ENCODE measurements at regions not wholly inside any gene's neighbourhood (a gene's known extent, or its start where the extent isn't known, plus 50 kb on each side); places are given as distances from the start of the nearest gene placed in this dataset.
"Not testable (repeated sequence)": the region's sequence is repeated elsewhere in the genome, so short reads cannot be mapped to it uniquely, and the experiment has no call there.

GRCh38 chr7:69389216-69389615, 209.1 kb upstream of the AUTS2 start:
- TF ChIP-seq JUND (IDR thresholded peaks at IDR 0.05; ENCODE audit: low read depth): no peak
- DNase-seq (ENCODE audit: low read depth in 1 of 2, low spot score in 1 of 2): no peak
- in situ Hi-C loops (cut with HindIII; ENCODE audit: low pct_unique_long_range_greater_than_20kb, low sequenced_read_pairs): no loop called here

DNA sequence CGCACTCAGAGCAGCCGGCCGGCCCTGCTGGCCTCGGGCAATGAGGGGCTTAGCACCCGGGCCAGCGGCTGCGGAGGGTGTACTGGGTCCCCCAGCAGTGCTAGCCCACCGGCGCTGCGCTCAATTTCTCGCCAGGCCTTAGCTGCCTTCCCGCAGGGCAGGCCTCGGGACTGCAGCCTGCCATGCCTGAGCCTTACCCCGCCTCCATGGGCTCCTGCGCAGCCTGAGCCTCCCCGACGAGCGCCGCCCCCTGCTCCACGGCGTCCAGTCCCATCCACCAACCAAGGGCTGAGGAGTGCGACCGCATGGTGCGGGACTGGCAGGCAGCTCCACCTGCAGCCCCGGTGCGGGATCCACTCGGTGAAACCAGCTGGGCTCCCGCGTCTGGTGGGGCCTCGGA, 204.4 kb upstream of the AUTS2 start:
- in situ Hi-C loops (cut with HindIII; ENCODE audit: low pct_unique_long_range_greater_than_20kb, low sequenced_read_pairs): not testable (repeated sequence)

GRCh38 chr7:69395061-69395714, 203.1 kb upstream of the AUTS2 start:
- no peak for DNase-seq (ENCODE audit: low read depth in 1 of 2, low spot score in 1 of 2)
- in situ Hi-C loops (cut with HindIII; ENCODE audit: low pct_unique_long_range_greater_than_20kb, low sequenced_read_pairs): no loop called here
- TF ChIP-seq JUND (IDR thresholded peaks at IDR 0.05; ENCODE audit: low read depth): no peak

More for the DNA sequence above, 204.4 kb upstream of the AUTS2 start:
- not testable (repeated sequence) for DNase-seq (ENCODE audit: low read depth in 1 of 2, low spot score in 1 of 2)

DNA sequence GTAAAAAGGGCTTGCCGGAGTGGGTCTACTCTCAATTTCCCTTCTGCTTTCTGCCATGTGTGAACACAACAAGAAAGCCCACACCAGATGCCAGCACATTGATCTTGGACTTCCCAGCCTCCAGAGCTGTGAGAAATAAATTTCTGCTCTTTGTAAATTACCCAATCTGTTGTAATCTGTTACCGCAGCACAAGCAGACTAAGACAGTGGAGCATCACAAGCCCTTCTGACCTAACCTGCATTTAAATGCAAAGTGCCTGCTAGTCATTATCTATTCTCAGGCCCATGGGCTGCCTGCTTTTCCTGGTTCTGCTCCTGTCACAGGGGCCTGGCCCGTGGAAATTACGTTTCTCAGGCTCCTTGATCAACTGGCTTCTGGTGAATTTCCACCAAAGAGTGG, 199.3 kb upstream of the AUTS2 start:
- no peak for DNase-seq (ENCODE audit: low read depth in 1 of 2, low spot score in 1 of 2)
- in situ Hi-C loops (cut with HindIII; ENCODE audit: low pct_unique_long_range_greater_than_20kb, low sequenced_read_pairs): no loop called here
- TF ChIP-seq JUND (IDR thresholded peaks at IDR 0.05; ENCODE audit: low read depth): no peak

DNA sequence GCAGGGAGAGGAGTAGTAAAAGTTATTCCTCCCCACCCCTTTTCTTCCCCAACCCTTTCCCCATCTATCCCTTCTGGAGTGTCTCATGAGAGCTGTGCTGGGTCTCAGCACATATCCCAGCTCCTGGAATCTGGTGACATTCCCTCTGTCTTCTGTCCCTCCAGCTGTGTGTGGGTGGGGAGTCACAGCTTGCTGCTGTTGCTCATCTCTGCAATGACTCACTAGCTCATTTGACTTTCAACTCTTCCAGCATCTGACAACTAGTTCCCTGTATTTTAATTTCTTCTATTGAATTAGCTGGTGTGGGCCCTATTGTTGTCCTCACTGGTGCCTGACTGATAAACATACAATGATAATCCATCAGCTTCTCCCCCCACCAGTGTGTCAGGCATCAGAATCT, 198.9 kb upstream of the AUTS2 start:
- DNase-seq (ENCODE audit: low read depth in 1 of 2, low spot score in 1 of 2): no peak
- TF ChIP-seq JUND (IDR thresholded peaks at IDR 0.05; ENCODE audit: low read depth): no peak
- in situ Hi-C loops (cut with HindIII; ENCODE audit: low pct_unique_long_range_greater_than_20kb, low sequenced_read_pairs): no loop called here

DNA sequence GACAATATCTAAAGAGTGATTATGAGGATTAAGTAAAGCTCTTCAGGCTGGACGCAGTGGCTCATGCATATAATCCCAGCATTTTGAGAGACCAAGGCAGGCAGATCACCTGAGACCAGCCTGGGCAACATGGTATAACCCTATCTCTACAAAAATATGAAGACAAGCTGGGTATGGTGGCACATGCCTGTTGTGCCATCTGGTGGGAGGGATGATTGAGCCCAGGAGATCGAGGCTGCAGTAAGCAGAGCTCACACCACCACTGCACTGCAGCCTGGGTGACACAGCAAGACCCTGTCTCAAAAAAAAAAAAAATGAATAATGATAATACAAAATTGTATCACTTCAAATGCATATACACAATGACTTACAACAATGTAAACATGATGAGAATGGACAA, 195.6 kb upstream of the AUTS2 start:
- peak in 1 of 2 experiments; percentile 44 for DNase-seq (ENCODE audit: low read depth in 1 of 2, low spot score in 1 of 2)
- no peak for TF ChIP-seq JUND (IDR thresholded peaks at IDR 0.05; ENCODE audit: low read depth)
- in situ Hi-C loops (cut with HindIII; ENCODE audit: low pct_unique_long_range_greater_than_20kb, low sequenced_read_pairs): no loop called here

GRCh38 chr7:69403169-69403568, 195.1 kb upstream of the AUTS2 start:
- in situ Hi-C loops (cut with HindIII; ENCODE audit: low pct_unique_long_range_greater_than_20kb, low sequenced_read_pairs): no loop called here
- no peak for TF ChIP-seq JUND (IDR thresholded peaks at IDR 0.05; ENCODE audit: low read depth)
- DNase-seq (ENCODE audit: low read depth in 1 of 2, low spot score in 1 of 2): peak; percentile 68 to 80

- no peak for DNase-seq (ENCODE audit: low read depth in 1 of 2, low spot score in 1 of 2)
- in situ Hi-C loops (cut with HindIII; ENCODE audit: low pct_unique_long_range_greater_than_20kb, low sequenced_read_pairs): no loop called here
Observed at GRCh38 chr7:69411018-69411417, 187.3 kb upstream of the AUTS2 start.

GRCh38 chr7:69411466-69411865, 186.8 kb upstream of the AUTS2 start:
- in situ Hi-C loops (cut with HindIII; ENCODE audit: low pct_unique_long_range_greater_than_20kb, low sequenced_read_pairs): no loop called here
- no peak for TF ChIP-seq JUND (IDR thresholded peaks at IDR 0.05; ENCODE audit: low read depth)
- no peak for DNase-seq (ENCODE audit: low read depth in 1 of 2, low spot score in 1 of 2)

More at GRCh38 chr7:69411018-69411417, 187.3 kb upstream of the AUTS2 start:
- no peak for TF ChIP-seq JUND (IDR thresholded peaks at IDR 0.05; ENCODE audit: low read depth)

DNA sequence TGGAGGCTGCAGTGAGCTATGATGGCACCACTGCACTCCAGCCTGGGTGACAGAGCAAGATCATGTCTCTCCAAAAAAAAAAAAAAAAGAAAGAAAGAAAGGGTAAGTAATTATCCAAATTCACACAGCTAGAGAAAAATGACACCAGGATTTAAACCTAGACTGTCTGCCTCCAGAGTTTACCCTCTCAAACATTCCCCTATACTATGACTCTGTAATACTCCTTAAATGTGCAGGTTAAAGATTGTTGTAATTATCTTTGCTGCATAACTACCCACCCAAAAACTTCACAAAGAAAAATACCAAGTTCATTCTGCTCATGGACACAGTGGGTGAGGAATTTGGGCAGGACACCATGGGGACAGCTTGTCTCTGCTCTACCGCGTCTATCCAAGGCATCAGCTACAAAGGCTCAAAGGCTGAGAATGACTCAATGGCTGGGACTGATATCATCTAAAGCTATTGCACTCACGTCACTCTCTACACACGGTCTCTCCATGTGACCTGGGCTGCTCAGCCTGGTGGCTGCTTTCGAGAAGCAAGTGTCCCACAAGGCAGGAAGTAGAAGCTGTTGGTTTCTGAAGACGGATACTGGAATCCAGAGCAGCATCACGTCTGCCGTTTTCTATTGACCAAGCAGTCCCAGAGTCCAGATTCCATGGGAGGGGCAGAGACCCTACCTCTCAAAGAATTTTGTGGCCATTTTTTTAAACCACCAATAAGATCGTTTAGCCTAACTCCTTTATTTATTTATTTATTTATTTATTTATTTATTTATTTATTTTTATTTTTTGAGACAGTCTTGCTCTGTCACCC, 185.7 kb upstream of the AUTS2 start:
- TF ChIP-seq JUND (IDR thresholded peaks at IDR 0.05; ENCODE audit: low read depth): 0 out of 2 replicates have a peak, but pooled peaks have one; percentile 24
- in situ Hi-C loops (cut with HindIII; ENCODE audit: low pct_unique_long_range_greater_than_20kb, low sequenced_read_pairs): no loop called here
- DNase-seq (ENCODE audit: low read depth in 1 of 2, low spot score in 1 of 2): peak; percentile 95 to 96

- in situ Hi-C loops (cut with HindIII; ENCODE audit: low pct_unique_long_range_greater_than_20kb, low sequenced_read_pairs): no loop called here
- no peak for DNase-seq (ENCODE audit: low read depth in 1 of 2, low spot score in 1 of 2)
- no peak for TF ChIP-seq JUND (IDR thresholded peaks at IDR 0.05; ENCODE audit: low read depth)
Observed at GRCh38 chr7:69414555-69414954, 183.7 kb upstream of the AUTS2 start.

DNA sequence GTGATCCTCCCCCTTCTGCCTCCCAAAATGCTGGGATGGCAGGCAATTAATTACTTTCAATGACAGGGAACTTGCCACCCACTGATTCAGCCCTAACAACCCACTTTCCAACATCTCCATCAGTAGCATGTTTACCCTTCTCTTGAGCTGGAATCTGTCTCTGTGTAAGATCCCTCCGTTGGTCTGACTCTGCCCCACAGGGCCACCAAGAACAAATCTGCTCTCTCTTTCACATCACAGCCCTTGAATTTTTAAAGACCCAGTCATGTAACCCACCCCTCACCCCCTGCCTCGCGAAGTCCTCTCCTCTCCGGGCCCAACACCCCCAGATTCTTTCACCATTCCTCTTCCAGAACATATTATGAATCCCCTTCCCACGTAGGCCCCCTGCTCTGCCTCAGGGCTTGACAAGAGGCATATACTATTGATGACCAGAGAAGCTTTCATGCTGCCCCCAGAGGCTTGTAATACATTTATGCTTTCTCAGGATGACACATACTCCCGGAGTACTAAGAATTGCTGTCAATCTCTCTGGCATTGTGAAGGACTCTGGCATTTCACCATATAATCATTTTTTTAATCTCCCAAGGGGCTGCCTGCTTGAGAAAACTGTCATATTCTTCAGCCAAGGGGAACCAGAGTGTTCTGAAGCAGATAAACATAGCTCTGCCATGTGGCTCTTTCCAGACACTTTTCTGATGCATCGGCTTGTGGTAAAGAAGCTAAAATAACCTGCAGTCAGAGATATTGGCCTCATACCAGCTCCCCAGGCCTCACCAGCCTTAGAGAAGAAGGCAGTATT, 179.2 kb upstream of the AUTS2 start:
- DNase-seq (ENCODE audit: low read depth in 1 of 2, low spot score in 1 of 2): no peak
- TF ChIP-seq JUND (IDR thresholded peaks at IDR 0.05; ENCODE audit: low read depth): no peak
- in situ Hi-C loops (cut with HindIII; ENCODE audit: low pct_unique_long_range_greater_than_20kb, low sequenced_read_pairs): no loop called here

GRCh38 chr7:69419934-69420333, 178.3 kb upstream of the AUTS2 start:
- no peak for DNase-seq (ENCODE audit: low read depth in 1 of 2, low spot score in 1 of 2)
- TF ChIP-seq JUND (IDR thresholded peaks at IDR 0.05; ENCODE audit: low read depth): no peak
- in situ Hi-C loops (cut with HindIII; ENCODE audit: low pct_unique_long_range_greater_than_20kb, low sequenced_read_pairs): no loop called here
